ENCODE measurements at regions not wholly inside any gene's neighbourhood (a gene's known extent, or its start where the extent isn't known, plus 50 kb on each side); places are given as distances from the start of the nearest gene placed in this dataset.

- H3K9me3 ChIP-seq (ENCODE audit: control insufficient read depth in 1 of 2, insufficient read depth in 1 of 2, low read depth in 1 of 2, low read length in 2 of 2) = no peaks in the 10 kb centered on the region; a peak in 1 of 4 replicates
- H3K4me1 ChIP-seq (ENCODE audit: control insufficient read depth in 1 of 2, insufficient read depth in 2 of 2, low read length in 2 of 2) = no peaks in the 10 kb centered on the region
- ATAC-seq = no peak
- intact Hi-C loops (cut with micrococcal nuclease) = no loop called here
- H2AFZ ChIP-seq (ENCODE audit: low read depth, low read length, poor library complexity, severe bottlenecking) = no peak overlapping the region
- BruUV-seq (replicated peaks) = no TSS peak
- no peak overlapping the region for H3K4me2 ChIP-seq (ENCODE audit: low read length)
- no peak overlapping the region for H3K27ac ChIP-seq (ENCODE audit: low read depth, low read length)
- RAD21 ChIA-PET (ENCODE audit: low non-redundant PET in 1 of 2, low total read pairs in 2 of 2, uncharacterized antibody in 2 of 2, unreplicated experiment in 2 of 2) = no interaction called here
- no peak for DNase-seq (ENCODE audit: low read depth, low spot score)
- H3K4me3 ChIP-seq (replicated peaks in 1 of 2; ENCODE audit: low read depth in 1 of 2, low read length in 2 of 2) = no peak overlapping the region
- CTCF ChIA-PET = no interaction called here
- H3K27me3 ChIP-seq (ENCODE audit: insufficient read depth, low read length) = no peaks in the 10 kb centered on the region
- no peaks in the 10 kb centered on the region for H3K9me2 ChIP-seq (ENCODE audit: insufficient read depth)
- H3K36me3 ChIP-seq (ENCODE audit: control insufficient read depth in 1 of 2, insufficient read depth in 2 of 2, low read length in 2 of 2) = no peaks in the 10 kb centered on the region
- TF ChIP-seq ZFX (IDR thresholded peaks at IDR 0.05) (no peak), ATF3 (IDR thresholded peaks at IDR 0.05) (no peak), JUND (IDR thresholded peaks at IDR 0.05) (no peak), ZBTB33 (IDR thresholded peaks at IDR 0.05; ENCODE audit: extremely low read depth, insufficient replicate concordance, low read length) (no peak), RAD21 (IDR thresholded peaks at IDR 0.05; ENCODE audit: low read depth) (no peak), CBX3 (IDR thresholded peaks at IDR 0.05; ENCODE audit: low read depth) (0 out of 2 replicates have a peak, but pooled peaks have one; percentile 27), EZH2 (IDR thresholded peaks at IDR 0.05) (no peak), POLR2AphosphoS5 (IDR thresholded peaks at IDR 0.05; ENCODE audit: low read depth, low read length) (no peak)
- H3K9ac ChIP-seq (ENCODE audit: low read length) = no peak overlapping the region
- POLR2A ChIA-PET = no interaction called here
- no peaks in the 10 kb centered on the region for H3K79me2 ChIP-seq (ENCODE audit: insufficient read depth, low read length)
- no peaks in the 10 kb centered on the region for H4K20me1 ChIP-seq (ENCODE audit: insufficient read depth)
Measured at GRCh38 chr3:163306405-163306804, 1771.9 kb downstream of the SI start.

- Histone ChIP-seq H4K20me1 (ENCODE audit: insufficient read depth) (no peaks in the 10 kb centered on the region), H3K79me2 (ENCODE audit: insufficient read depth, low read length) (no peaks in the 10 kb centered on the region), H3K9me3 (ENCODE audit: control insufficient read depth in 1 of 2, insufficient read depth in 1 of 2, low read depth in 1 of 2, low read length in 2 of 2) (no peaks in the 10 kb centered on the region), H2AFZ (ENCODE audit: low read depth, low read length, poor library complexity, severe bottlenecking) (peak overlapping the region; percentile 77), H3K27ac (ENCODE audit: low read depth, low read length) (no peak overlapping the region), H3K4me3 (replicated peaks in 1 of 2; ENCODE audit: low read depth in 1 of 2, low read length in 2 of 2) (no peak overlapping the region), H3K4me2 (ENCODE audit: low read length) (no peak overlapping the region), H3K27me3 (ENCODE audit: insufficient read depth, low read length) (no peaks in the 10 kb centered on the region), H3K9me2 (ENCODE audit: insufficient read depth) (peaks cover 5% of the 10 kb centered on the region; the same call in 1 of the 2 replicates), H3K9ac (ENCODE audit: low read length) (no peak overlapping the region), H3K36me3 (ENCODE audit: control insufficient read depth in 1 of 2, insufficient read depth in 2 of 2, low read length in 2 of 2) (no peaks in the 10 kb centered on the region), H3K4me1 (ENCODE audit: control insufficient read depth in 1 of 2, insufficient read depth in 2 of 2, low read length in 2 of 2) (no peaks in the 10 kb centered on the region)
- no peak for DNase-seq (ENCODE audit: low read depth, low spot score)
- no TSS peak for BruUV-seq (replicated peaks)
- TF ChIP-seq RAD21 (IDR thresholded peaks at IDR 0.05; ENCODE audit: low read depth) (peak; percentile 20; the same call in 1 of the 2 replicates), ZNF274 (IDR thresholded peaks at IDR 0.05; ENCODE audit: low read depth, low read length) (no peak)
- peak; percentile 36; the same call in 1 of the 2 replicates for ATAC-seq
- ChIA-PET CTCF (no interaction called here), POLR2A (no interaction called here), RAD21 (ENCODE audit: low non-redundant PET in 1 of 2, low total read pairs in 2 of 2, uncharacterized antibody in 2 of 2, unreplicated experiment in 2 of 2) (no interaction called here)
- intact Hi-C loops (cut with micrococcal nuclease) = loop anchor here (5.0 kb wide), 1 partner anchor 216 kb away; no protein-coding TSS in a partner anchor
Measured at GRCh38 chr3:163273694-163274093, 1777.1 kb downstream of the OTOL1 start.

Measured in HCT116 (cell line).